ENCODE measurements at regions not wholly inside any gene's neighbourhood (a gene's known extent, or its start where the extent isn't known, plus 50 kb on each side); places are given as distances from the start of the nearest gene placed in this dataset.

DNA sequence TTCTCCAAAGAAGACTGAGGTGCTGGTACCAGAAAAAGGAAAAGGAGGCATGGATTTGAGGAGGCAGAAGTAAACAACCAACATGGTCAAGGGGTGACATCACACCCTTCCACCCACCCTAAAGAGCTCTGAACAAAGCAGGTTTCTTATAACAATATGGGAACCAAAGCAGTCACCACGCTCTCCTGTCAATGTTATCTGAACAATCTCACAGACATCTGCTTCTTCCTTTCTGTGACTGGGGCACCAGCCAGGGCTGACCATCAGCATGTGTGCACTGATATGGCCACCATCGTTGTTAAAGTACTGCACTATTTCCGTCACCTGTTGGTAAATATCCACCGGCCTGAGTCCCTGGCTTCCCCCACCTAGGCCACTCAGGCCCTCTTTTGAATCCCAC is 252.9 kb downstream of the SHQ1 start:
- no peak for ATAC-seq
- peaks cover 14% of the 10 kb centered on the region for H3K27me3 Mint-ChIP-seq (ENCODE audit: insufficient read depth, low read depth, poor library complexity)
- no peaks in the 10 kb centered on the region for H4K20me1 ChIP-seq (replicated peaks; ENCODE audit: insufficient read depth)

DNA sequence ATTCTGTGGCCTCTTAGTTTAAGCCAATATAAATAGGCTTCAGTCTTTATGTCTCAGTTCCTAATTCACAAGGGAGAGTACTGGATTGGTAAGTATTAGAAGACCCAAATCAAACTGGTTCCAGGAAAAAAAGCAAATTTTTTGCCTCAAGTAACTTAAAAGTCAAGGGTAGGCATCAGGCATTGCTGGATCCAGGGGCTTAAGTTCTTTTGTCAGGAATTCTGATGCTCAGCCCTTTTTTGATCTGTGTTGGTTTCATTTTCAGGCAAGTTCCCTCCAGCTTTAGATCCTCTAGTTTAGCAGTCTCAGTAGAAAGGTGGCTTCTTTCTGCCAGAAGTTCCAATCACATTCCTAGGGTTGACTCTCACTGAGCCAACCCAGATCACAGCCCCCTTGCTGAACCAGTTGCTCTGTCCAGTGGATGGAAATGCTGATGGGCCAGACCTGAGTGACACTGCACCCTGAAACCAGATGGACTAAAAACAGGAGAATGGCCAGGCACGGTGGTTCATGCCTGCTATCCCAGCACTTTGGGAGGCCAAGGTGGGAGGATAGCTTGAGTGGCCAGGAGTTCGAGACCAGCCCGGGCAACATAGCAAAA is 253.5 kb downstream of the SHQ1 start:
- ATAC-seq (no peak), DNase-seq (ENCODE audit: low spot score) (no peak)
- Histone ChIP-seq H4K20me1 (replicated peaks; ENCODE audit: insufficient read depth) (no peaks in the 10 kb centered on the region), H3K27ac (ENCODE audit: low read depth) (no peak overlapping the region), H3K4me3 (no peak overlapping the region), H3K27me3 (ENCODE audit: insufficient read depth) (no peaks in the 10 kb centered on the region), H3K36me3 (ENCODE audit: insufficient read depth) (no peaks in the 10 kb centered on the region), H3K4me2 (no peak overlapping the region), H3K79me2 (replicated peaks; ENCODE audit: insufficient read depth) (no peaks in the 10 kb centered on the region), H2AFZ (no peak overlapping the region), H3F3A (replicated peaks; ENCODE audit: low read depth) (no peaks in the 10 kb centered on the region), H3K4me1 (ENCODE audit: insufficient read depth) (peaks cover 39% of the 10 kb centered on the region), H3K9me2 (ENCODE audit: insufficient read depth) (no peaks in the 10 kb centered on the region)
- TF ChIP-seq, protein P1, sequence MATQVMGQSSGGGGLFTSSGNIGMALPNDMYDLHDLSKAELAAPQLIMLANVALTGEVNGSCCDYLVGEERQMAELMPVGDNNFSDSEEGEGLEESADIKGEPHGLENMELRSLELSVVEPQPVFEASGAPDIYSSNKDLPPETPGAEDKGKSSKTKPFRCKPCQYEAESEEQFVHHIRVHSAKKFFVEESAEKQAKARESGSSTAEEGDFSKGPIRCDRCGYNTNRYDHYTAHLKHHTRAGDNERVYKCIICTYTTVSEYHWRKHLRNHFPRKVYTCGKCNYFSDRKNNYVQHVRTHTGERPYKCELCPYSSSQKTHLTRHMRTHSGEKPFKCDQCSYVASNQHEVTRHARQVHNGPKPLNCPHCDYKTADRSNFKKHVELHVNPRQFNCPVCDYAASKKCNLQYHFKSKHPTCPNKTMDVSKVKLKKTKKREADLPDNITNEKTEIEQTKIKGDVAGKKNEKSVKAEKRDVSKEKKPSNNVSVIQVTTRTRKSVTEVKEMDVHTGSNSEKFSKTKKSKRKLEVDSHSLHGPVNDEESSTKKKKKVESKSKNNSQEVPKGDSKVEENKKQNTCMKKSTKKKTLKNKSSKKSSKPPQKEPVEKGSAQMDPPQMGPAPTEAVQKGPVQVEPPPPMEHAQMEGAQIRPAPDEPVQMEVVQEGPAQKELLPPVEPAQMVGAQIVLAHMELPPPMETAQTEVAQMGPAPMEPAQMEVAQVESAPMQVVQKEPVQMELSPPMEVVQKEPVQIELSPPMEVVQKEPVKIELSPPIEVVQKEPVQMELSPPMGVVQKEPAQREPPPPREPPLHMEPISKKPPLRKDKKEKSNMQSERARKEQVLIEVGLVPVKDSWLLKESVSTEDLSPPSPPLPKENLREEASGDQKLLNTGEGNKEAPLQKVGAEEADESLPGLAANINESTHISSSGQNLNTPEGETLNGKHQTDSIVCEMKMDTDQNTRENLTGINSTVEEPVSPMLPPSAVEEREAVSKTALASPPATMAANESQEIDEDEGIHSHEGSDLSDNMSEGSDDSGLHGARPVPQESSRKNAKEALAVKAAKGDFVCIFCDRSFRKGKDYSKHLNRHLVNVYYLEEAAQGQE (IDR thresholded peaks at IDR 0.05; ENCODE audit: unreplicated experiment): no peak
- TF ChIP-seq ZNF114 (CRISPR knock-in tag; IDR thresholded peaks at IDR 0.05) (no peak), STAT1 (IDR thresholded peaks at IDR 0.05; ENCODE audit: unreplicated experiment) (no peak), EZH2phosphoT487 (IDR thresholded peaks at IDR 0.05; ENCODE audit: unreplicated experiment) (no peak)
- TF ChIP-seq, protein P2, sequence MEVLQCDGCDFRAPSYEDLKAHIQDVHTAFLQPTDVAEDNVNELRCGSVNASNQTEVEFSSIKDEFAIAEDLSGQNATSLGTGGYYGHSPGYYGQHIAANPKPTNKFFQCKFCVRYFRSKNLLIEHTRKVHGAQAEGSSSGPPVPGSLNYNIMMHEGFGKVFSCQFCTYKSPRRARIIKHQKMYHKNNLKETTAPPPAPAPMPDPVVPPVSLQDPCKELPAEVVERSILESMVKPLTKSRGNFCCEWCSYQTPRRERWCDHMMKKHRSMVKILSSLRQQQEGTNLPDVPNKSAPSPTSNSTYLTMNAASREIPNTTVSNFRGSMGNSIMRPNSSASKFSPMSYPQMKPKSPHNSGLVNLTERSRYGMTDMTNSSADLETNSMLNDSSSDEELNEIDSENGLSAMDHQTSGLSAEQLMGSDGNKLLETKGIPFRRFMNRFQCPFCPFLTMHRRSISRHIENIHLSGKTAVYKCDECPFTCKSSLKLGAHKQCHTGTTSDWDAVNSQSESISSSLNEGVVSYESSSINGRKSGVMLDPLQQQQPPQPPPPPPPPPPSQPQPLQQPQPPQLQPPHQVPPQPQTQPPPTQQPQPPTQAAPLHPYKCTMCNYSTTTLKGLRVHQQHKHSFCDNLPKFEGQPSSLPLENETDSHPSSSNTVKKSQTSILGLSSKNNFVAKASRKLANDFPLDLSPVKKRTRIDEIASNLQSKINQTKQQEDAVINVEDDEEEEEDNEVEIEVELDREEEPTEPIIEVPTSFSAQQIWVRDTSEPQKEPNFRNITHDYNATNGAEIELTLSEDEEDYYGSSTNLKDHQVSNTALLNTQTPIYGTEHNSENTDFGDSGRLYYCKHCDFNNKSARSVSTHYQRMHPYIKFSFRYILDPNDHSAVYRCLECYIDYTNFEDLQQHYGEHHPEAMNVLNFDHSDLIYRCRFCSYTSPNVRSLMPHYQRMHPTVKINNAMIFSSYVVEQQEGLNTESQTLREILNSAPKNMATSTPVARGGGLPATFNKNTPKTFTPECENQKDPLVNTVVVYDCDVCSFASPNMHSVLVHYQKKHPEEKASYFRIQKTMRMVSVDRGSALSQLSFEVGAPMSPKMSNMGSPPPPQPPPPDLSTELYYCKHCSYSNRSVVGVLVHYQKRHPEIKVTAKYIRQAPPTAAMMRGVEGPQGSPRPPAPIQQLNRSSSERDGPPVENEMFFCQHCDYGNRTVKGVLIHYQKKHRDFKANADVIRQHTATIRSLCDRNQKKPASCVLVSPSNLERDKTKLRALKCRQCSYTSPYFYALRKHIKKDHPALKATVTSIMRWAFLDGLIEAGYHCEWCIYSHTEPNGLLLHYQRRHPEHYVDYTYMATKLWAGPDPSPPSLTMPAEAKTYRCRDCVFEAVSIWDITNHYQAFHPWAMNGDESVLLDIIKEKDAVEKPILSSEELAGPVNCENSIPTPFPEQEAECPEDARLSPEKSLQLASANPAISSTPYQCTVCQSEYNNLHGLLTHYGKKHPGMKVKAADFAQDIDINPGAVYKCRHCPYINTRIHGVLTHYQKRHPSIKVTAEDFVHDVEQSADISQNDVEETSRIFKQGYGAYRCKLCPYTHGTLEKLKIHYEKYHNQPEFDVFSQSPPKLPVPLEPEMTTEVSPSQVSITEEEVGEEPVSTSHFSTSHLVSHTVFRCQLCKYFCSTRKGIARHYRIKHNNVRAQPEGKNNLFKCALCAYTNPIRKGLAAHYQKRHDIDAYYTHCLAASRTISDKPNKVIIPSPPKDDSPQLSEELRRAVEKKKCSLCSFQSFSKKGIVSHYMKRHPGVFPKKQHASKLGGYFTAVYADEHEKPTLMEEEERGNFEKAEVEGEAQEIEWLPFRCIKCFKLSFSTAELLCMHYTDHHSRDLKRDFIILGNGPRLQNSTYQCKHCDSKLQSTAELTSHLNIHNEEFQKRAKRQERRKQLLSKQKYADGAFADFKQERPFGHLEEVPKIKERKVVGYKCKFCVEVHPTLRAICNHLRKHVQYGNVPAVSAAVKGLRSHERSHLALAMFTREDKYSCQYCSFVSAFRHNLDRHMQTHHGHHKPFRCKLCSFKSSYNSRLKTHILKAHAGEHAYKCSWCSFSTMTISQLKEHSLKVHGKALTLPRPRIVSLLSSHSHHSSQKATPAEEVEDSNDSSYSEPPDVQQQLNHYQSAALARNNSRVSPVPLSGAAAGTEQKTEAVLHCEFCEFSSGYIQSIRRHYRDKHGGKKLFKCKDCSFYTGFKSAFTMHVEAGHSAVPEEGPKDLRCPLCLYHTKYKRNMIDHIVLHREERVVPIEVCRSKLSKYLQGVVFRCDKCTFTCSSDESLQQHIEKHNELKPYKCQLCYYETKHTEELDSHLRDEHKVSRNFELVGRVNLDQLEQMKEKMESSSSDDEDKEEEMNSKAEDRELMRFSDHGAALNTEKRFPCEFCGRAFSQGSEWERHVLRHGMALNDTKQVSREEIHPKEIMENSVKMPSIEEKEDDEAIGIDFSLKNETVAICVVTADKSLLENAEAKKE (CRISPR knock-in tag; IDR thresholded peaks at IDR 0.05): no peak
- Mint-ChIP-seq H3K9me3 (no peaks in the 10 kb centered on the region), H3K4me1 (peaks cover 40% of the 10 kb centered on the region), H3K4me3 (no peak overlapping the region), H3K27me3 (ENCODE audit: insufficient read depth, low read depth, poor library complexity) (peaks cover 17% of the 10 kb centered on the region), H3K27ac (no peak overlapping the region), H3K36me3 (ENCODE audit: low read depth) (no peaks in the 10 kb centered on the region)

More for the DNA sequence above, 252.9 kb downstream of the SHQ1 start:
- Histone ChIP-seq H3K27ac (ENCODE audit: low read depth) (no peak overlapping the region), H3K27me3 (ENCODE audit: insufficient read depth) (no peaks in the 10 kb centered on the region), H3K4me2 (no peak overlapping the region), H3F3A (replicated peaks; ENCODE audit: low read depth) (no peaks in the 10 kb centered on the region), H3K9me2 (ENCODE audit: insufficient read depth) (no peaks in the 10 kb centered on the region), H3K36me3 (ENCODE audit: insufficient read depth) (no peaks in the 10 kb centered on the region), H2AFZ (0 out of 2 replicates have a peak overlapping the region, but pooled peaks have one; percentile 28), H3K79me2 (replicated peaks; ENCODE audit: insufficient read depth) (no peaks in the 10 kb centered on the region), H3K4me1 (ENCODE audit: insufficient read depth) (peaks cover 37% of the 10 kb centered on the region), H3K4me3 (no peak overlapping the region)
- no peak overlapping the region for H3K27ac Mint-ChIP-seq
- H3K4me1 Mint-ChIP-seq: peaks cover 40% of the 10 kb centered on the region
- TF ChIP-seq STAT1 (IDR thresholded peaks at IDR 0.05; ENCODE audit: unreplicated experiment): no peak
- no peak for TF ChIP-seq ZNF331 (CRISPR knock-in tag; IDR thresholded peaks at IDR 0.05; ENCODE audit: low read depth)
- no peak for TF ChIP-seq EZH2 (IDR thresholded peaks at IDR 0.05; ENCODE audit: low read depth, unreplicated experiment)
- TF ChIP-seq JUNB (IDR thresholded peaks at IDR 0.05; ENCODE audit: unreplicated experiment): no peak
- TF ChIP-seq, protein P3, sequence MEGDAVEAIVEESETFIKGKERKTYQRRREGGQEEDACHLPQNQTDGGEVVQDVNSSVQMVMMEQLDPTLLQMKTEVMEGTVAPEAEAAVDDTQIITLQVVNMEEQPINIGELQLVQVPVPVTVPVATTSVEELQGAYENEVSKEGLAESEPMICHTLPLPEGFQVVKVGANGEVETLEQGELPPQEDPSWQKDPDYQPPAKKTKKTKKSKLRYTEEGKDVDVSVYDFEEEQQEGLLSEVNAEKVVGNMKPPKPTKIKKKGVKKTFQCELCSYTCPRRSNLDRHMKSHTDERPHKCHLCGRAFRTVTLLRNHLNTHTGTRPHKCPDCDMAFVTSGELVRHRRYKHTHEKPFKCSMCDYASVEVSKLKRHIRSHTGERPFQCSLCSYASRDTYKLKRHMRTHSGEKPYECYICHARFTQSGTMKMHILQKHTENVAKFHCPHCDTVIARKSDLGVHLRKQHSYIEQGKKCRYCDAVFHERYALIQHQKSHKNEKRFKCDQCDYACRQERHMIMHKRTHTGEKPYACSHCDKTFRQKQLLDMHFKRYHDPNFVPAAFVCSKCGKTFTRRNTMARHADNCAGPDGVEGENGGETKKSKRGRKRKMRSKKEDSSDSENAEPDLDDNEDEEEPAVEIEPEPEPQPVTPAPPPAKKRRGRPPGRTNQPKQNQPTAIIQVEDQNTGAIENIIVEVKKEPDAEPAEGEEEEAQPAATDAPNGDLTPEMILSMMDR (conservative IDR thresholded peaks at IDR 0.05; ENCODE audit: low read depth in 2 of 2): no peak
- no peak for TF ChIP-seq POLR2AphosphoS5 (IDR thresholded peaks at IDR 0.05; ENCODE audit: low read depth)
- TF ChIP-seq CREB1 (CRISPR knock-in tag; IDR thresholded peaks at IDR 0.05; ENCODE audit: low read depth): no peak
- TF ChIP-seq ZNF114 (CRISPR knock-in tag; IDR thresholded peaks at IDR 0.05): no peak
- no peak overlapping the region for H3K4me3 Mint-ChIP-seq
- H3K9me3 Mint-ChIP-seq: no peaks in the 10 kb centered on the region
- no peaks in the 10 kb centered on the region for H3K36me3 Mint-ChIP-seq (ENCODE audit: low read depth)
- DNase-seq (ENCODE audit: low spot score): no peak
